SKM-1 treated with dmso at 0.1 percent for 144 hours (cell line): ENCODE measurements at regions not wholly inside any gene's neighbourhood (a gene's known extent, or its start where the extent isn't known, plus 50 kb on each side); places are given as distances from the start of the nearest gene placed in this dataset.
"Not testable (repeated sequence)": the region's sequence is repeated elsewhere in the genome, so short reads cannot be mapped to it uniquely, and the experiment has no call there.

Source experiments
- DNase-seq: peaks from one replicate; lab custom pipeline; 2025; ENCODE audit not compliant: unreplicated experiment; lab: John Stamatoyannopoulos, UW

GRCh38 chr5:87562068-87562467 lies 149.3 kb upstream of the CCNH start:
- no peak for DNase-seq

GRCh38 chr5:87560528-87560927 lies 147.8 kb upstream of the CCNH start:
- DNase-seq, result no peak

GRCh38 chr5:87551911-87552310 lies 139.2 kb upstream of the CCNH start:
- no peak for DNase-seq

- no peak for DNase-seq
Measured at GRCh38 chr5:87541676-87542075, 128.9 kb upstream of the CCNH start.

- no peak for DNase-seq
Measured at GRCh38 chr5:87541033-87541432, 128.3 kb upstream of the CCNH start.

GRCh38 chr5:87539839-87540238 lies 127.1 kb upstream of the CCNH start:
- DNase-seq, result no peak

- no peak for DNase-seq
Measured at GRCh38 chr5:87536365-87536764, 123.6 kb upstream of the CCNH start.

- DNase-seq, result no peak
Measured at GRCh38 chr5:87535706-87536105, 123.0 kb upstream of the CCNH start.

- DNase-seq, result no peak
Measured at GRCh38 chr5:87529486-87530076, 116.9 kb upstream of the CCNH start.

- no peak for DNase-seq
Measured at GRCh38 chr5:87526131-87526530, 113.4 kb upstream of the CCNH start.

- DNase-seq, result no peak
Measured at GRCh38 chr5:87524217-87524616, 111.5 kb upstream of the CCNH start.

- DNase-seq, result not testable (repeated sequence)
Measured at GRCh38 chr5:87511778-87512177, 99.0 kb upstream of the CCNH start.

- DNase-seq, result no peak
Measured at GRCh38 chr5:87503004-87503403, 90.3 kb upstream of the CCNH start.

GRCh38 chr5:87499478-87500410 lies 87.0 kb upstream of the CCNH start:
- DNase-seq, result no peak
